Stimulated activated CD8-positive, alpha-beta memory T cell treated with anti-CD3 and anti-CD28 coated beads, Interleukin-15, amount 100 ng/mL, for 1 hour (primary cell): ENCODE measurements at regions not wholly inside any gene's neighbourhood (a gene's known extent, or its start where the extent isn't known, plus 50 kb on each side); places are given as distances from the start of the nearest gene placed in this dataset.

ENCODE experiments used
- DNase-seq: peaks from one replicate; pipeline ENCODE4 v3.0.0-alpha.2; 2020; ENCODE audit warnings: low read depth

GRCh38 chr22:49170053-49170452, 657.6 kb downstream of the BRD1 start:
- no peak for DNase-seq

- no peak for DNase-seq
Observed at GRCh38 chr22:49169074-49169744, 658.5 kb downstream of the BRD1 start.

- no peak for DNase-seq
Observed at GRCh38 chr22:49168219-49168813, 659.4 kb downstream of the BRD1 start.

GRCh38 chr22:49166746-49167145, 660.9 kb downstream of the BRD1 start:
- DNase-seq, result no peak

- no peak for DNase-seq
Observed at GRCh38 chr22:49166211-49166610, 661.5 kb downstream of the BRD1 start.

- no peak for DNase-seq
Observed at GRCh38 chr22:49164773-49165320, 662.8 kb downstream of the BRD1 start.

- DNase-seq, result no peak
Observed at GRCh38 chr22:49163960-49164690, 663.5 kb downstream of the BRD1 start.

- no peak for DNase-seq
Observed at GRCh38 chr22:49163258-49163959, 664.3 kb downstream of the BRD1 start.

GRCh38 chr22:49162841-49163240, 664.8 kb downstream of the BRD1 start:
- no peak for DNase-seq

GRCh38 chr22:49161002-49161850, 666.4 kb downstream of the BRD1 start:
- DNase-seq, result no peak

- DNase-seq, result no peak
Observed at GRCh38 chr22:49160261-49161001, 667.2 kb downstream of the BRD1 start.

GRCh38 chr22:49159711-49160110, 668.0 kb downstream of the BRD1 start:
- no peak for DNase-seq

- DNase-seq, result no peak
Observed at GRCh38 chr22:49158741-49159564, 668.7 kb downstream of the BRD1 start.

- DNase-seq, result no peak
Observed at GRCh38 chr22:49157529-49158339, 669.9 kb downstream of the BRD1 start.

GRCh38 chr22:49156662-49157285, 670.9 kb downstream of the BRD1 start:
- DNase-seq, result no peak

- no peak for DNase-seq
Observed at GRCh38 chr22:49155770-49156580, 671.7 kb downstream of the BRD1 start.

GRCh38 chr22:49155039-49155769, 672.5 kb downstream of the BRD1 start:
- no peak for DNase-seq
